ENCODE measurements at regions not wholly inside any gene's neighbourhood (a gene's known extent, or its start where the extent isn't known, plus 50 kb on each side); places are given as distances from the start of the nearest gene placed in this dataset.
A peak's percentile ranks its signal among the peaks of the same experiment; 100 is the strongest.

DNA sequence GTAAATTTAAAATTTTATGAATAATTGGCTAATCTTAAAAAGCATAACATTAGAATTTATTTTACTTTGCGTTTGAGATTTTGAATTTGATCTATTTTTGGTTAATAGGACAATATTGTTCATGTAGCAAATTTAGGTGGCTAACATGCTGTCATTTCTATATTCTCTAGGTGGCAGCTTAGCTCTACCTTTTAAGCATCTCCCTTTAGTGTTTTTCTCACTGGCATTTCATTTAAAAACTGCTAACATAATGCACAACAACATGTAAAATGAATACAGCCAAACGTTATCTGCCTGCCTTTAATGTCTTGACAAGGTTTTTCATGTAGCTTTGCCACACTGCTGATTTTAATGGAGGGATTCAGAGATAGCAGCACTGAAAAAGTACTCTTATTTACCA is 272.4 kb upstream of the FBXO33 start:
- TF ChIP-seq, protein P1, sequence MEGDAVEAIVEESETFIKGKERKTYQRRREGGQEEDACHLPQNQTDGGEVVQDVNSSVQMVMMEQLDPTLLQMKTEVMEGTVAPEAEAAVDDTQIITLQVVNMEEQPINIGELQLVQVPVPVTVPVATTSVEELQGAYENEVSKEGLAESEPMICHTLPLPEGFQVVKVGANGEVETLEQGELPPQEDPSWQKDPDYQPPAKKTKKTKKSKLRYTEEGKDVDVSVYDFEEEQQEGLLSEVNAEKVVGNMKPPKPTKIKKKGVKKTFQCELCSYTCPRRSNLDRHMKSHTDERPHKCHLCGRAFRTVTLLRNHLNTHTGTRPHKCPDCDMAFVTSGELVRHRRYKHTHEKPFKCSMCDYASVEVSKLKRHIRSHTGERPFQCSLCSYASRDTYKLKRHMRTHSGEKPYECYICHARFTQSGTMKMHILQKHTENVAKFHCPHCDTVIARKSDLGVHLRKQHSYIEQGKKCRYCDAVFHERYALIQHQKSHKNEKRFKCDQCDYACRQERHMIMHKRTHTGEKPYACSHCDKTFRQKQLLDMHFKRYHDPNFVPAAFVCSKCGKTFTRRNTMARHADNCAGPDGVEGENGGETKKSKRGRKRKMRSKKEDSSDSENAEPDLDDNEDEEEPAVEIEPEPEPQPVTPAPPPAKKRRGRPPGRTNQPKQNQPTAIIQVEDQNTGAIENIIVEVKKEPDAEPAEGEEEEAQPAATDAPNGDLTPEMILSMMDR (IDR thresholded peaks at IDR 0.05) = peak in 1 of 12 donors; percentile 12
- no peak for TF ChIP-seq POLR2A (IDR thresholded peaks at IDR 0.05)
